SK-N-MC (cell line): ENCODE measurements at regions not wholly inside any gene's neighbourhood (a gene's known extent, or its start where the extent isn't known, plus 50 kb on each side); places are given as distances from the start of the nearest gene placed in this dataset.

Experiments
- EZH2 ChIP-seq: fragments of 200-600 bp; sonication (generic); IDR thresholded peaks from one replicate; pipeline ENCODE4 v1.6.1; 2017; ENCODE audit warnings: antibody characterized with exemption
- POLR2AphosphoS5 ChIP-seq: IDR thresholded peaks from 2 replicates; pipeline ENCODE4 v1.6.1; 2012; ENCODE audit warnings: mild to moderate bottlenecking, low read depth, low read length, borderline replicate concordance

DNA sequence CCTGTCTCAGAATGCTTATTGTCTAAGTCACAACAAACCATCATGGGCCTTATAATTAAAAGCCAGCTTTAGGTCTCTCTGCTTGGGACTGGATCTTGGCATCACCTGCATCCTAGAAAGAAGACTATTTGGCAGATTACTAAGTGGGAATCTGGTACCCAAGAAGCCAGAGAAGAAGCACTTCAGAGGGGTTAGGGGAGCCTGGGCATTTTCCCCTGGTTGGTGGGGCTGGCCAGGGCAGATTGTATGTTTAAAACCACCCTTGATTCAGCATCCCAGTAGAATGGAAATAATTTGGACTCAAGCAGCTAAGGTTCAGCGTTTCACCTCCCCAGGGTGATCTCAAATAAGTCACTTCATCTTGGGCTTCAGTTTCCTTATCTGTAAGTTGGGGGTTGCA is 193.7 kb downstream of the MIAT start:
- TF ChIP-seq POLR2AphosphoS5 (no peak), EZH2 (no peak)
